Gastroesophageal sphincter (tissue), 4 donors: ENCODE measurements at regions not wholly inside any gene's neighbourhood (a gene's known extent, or its start where the extent isn't known, plus 50 kb on each side); places are given as distances from the start of the nearest gene placed in this dataset.

ENCODE experiments used
- ATAC-seq: fragments of 150-250 bp; one replicate; pipeline ENCODE4 v1.9.1; 2016; ENCODE audit warnings: mild to moderate bottlenecking, moderate library complexity
- H3K27ac ChIP-seq, 4 donors: fragments of 200-600 bp; sonication (generic) in 3 of 4; 1 replicate in 3 of 4; 2 replicates in 1 of 4; pipeline ENCODE4 v1.5.1; 2016 to 2019
- H3K27me3 ChIP-seq: fragments of 200-600 bp; sonication (generic); one replicate; pipeline ENCODE4 v1.5.1; 2019
- H3K36me3 ChIP-seq, 2 donors: fragments of 200-600 bp; sonication (generic); one replicate each; pipeline ENCODE4 v1.5.1; 2019; ENCODE audit warnings: control low read depth in 1 of 2
- H3K4me1 ChIP-seq, 3 donors: fragments of 200-600 bp; sonication (generic); 1 replicate in 2 of 3; 2 replicates in 1 of 3; pipeline ENCODE4 v1.5.1; 2016 to 2019; ENCODE audit warnings: control low read depth in 2 of 3
- H3K4me3 ChIP-seq, 2 donors: fragments of 200-600 bp; sonication (generic); one replicate each; pipeline ENCODE4 v1.5.1; 2019; ENCODE audit warnings: mild to moderate bottlenecking in 1 of 2, moderate library complexity in 1 of 2
- H3K9me3 ChIP-seq, 3 donors: fragments of 200-600 bp; sonication (generic); one replicate each; pipeline ENCODE4 v1.5.1; 2017 to 2019; ENCODE audit warnings: control low read depth in 2 of 3
- EP300 ChIP-seq: sonication (generic); formaldehyde crosslinking; IDR thresholded peaks from one replicate; pipeline ENCODE4 v1.6.1; 2017; ENCODE audit warnings: antibody characterized with exemption, mild to moderate bottlenecking
- POLR2A ChIP-seq, 2 donors: fragments of 450-650 bp; IDR thresholded peaks; one replicate each; pipeline ENCODE4 v1.6.1; 2017; ENCODE audit warnings: antibody characterized with exemption in 2 of 2, mild to moderate bottlenecking in 2 of 2, moderate library complexity in 1 of 2
- POLR2AphosphoS5 ChIP-seq: sonication (generic); formaldehyde crosslinking; IDR thresholded peaks from one replicate; pipeline ENCODE4 v1.6.1; 2017; ENCODE audit warnings: antibody characterized with exemption
- WGBS, 2 donors: methylation state at CpG; one replicate each; pipeline ENCODE4 v1.1.5; 2018; ENCODE audit warnings: low coverage in 1 of 2; 5-methylcytosine and 5-hydroxymethylcytosine counted together
- TF ChIP-seq, protein P1 (sequence below), 4 experiments: fragments of 200-600 bp in 2 of 4; fragments of 450-650 bp in 2 of 4; sonication (generic) in 1 of 4; IDR thresholded peaks; one replicate each; pipeline ENCODE4 v1.5.1; 2017 to 2019; ENCODE audit warnings: antibody characterized with exemption in 4 of 4, mild to moderate bottlenecking in 2 of 4, moderate library complexity in 2 of 4

GRCh38 chr6:76639941-76640340 is 567.5 kb upstream of the IMPG1 start:
- H3K27ac ChIP-seq, result no peak overlapping the region

DNA sequence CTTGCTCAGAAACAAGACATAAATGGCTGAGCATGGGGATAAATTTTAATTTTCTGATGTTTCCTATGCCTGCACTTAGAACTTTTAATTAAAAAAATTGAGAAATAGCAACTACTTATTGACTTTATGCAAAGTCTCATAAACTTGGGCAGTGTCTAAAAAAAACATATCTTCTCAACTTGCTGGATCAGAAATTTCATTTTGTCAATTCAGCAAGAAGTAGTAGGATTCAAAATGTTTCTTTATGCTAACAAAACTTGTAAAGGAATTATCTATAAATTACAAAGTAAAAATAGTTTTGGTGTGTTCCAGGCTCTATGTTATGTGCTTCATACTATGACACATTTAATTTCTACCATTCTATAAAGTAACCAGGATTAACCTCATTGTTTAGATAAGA is 562.2 kb upstream of the IMPG1 start:
- H3K36me3 ChIP-seq, result no peaks in the 10 kb centered on the region
- H3K27ac ChIP-seq, result no peak overlapping the region
- H3K4me3 ChIP-seq, result no peak overlapping the region
- H3K27me3 ChIP-seq, result no peaks in the 10 kb centered on the region
- TF ChIP-seq POLR2AphosphoS5 (no peak), POLR2A (IDR thresholded peaks at IDR 0.05) (no peak), EP300 (no peak)
- TF ChIP-seq, protein P1, sequence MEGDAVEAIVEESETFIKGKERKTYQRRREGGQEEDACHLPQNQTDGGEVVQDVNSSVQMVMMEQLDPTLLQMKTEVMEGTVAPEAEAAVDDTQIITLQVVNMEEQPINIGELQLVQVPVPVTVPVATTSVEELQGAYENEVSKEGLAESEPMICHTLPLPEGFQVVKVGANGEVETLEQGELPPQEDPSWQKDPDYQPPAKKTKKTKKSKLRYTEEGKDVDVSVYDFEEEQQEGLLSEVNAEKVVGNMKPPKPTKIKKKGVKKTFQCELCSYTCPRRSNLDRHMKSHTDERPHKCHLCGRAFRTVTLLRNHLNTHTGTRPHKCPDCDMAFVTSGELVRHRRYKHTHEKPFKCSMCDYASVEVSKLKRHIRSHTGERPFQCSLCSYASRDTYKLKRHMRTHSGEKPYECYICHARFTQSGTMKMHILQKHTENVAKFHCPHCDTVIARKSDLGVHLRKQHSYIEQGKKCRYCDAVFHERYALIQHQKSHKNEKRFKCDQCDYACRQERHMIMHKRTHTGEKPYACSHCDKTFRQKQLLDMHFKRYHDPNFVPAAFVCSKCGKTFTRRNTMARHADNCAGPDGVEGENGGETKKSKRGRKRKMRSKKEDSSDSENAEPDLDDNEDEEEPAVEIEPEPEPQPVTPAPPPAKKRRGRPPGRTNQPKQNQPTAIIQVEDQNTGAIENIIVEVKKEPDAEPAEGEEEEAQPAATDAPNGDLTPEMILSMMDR (IDR thresholded peaks at IDR 0.05), result no peak
- no peaks in the 10 kb centered on the region for H3K4me1 ChIP-seq
- H3K9me3 ChIP-seq, result peaks cover 0 to 9% (median 0%) of the 10 kb centered on the region in 3 donors
- no peak for ATAC-seq

More at GRCh38 chr6:76639941-76640340, 567.5 kb upstream of the IMPG1 start:
- Histone ChIP-seq H3K4me3 (no peak overlapping the region), H3K36me3 (no peaks in the 10 kb centered on the region), H3K27me3 (no peaks in the 10 kb centered on the region), H3K4me1 (no peaks in the 10 kb centered on the region), H3K9me3 (no peaks in the 10 kb centered on the region)
- ATAC-seq, result no peak
- TF ChIP-seq EP300 (no peak), POLR2AphosphoS5 (no peak), POLR2A (IDR thresholded peaks at IDR 0.05) (no peak)
- TF ChIP-seq, protein P1 (IDR thresholded peaks at IDR 0.05), result no peak
- WGBS, 2 donors, result 67% methylated on average over 1 of the region's 1 CpG; no CpG with 5 or more reads in 1 of the 2 donors

DNA sequence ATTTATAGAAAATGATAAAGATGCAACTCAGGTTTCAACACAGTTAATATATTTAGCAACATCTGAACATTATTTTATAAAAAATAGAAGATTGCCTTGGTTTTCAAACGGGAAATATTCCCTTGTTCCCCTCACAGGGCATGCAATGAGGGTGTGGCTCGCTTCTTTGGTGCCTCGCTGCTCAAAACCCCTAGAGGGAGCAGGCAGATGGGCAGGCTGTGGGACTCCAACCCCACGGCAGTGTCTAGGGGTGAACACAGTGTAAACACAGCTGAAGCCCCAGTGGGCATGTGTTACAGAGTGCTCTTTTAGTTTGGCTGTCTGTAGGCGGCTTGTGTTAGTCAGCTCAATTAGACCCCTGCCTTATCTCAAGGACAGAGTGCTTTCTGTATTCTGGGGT is 560.8 kb upstream of the IMPG1 start:
- H3K27me3 ChIP-seq, result no peaks in the 10 kb centered on the region
- H3K4me1 ChIP-seq, result no peaks in the 10 kb centered on the region
- WGBS, 2 donors, result 49 to 55% methylated on average over 5 of the region's 5 CpGs
- no peak overlapping the region for H3K27ac ChIP-seq
- ATAC-seq, result no peak
- H3K9me3 ChIP-seq, result peaks cover 0 to 17% (median 0%) of the 10 kb centered on the region in 3 donors
- no peak overlapping the region for H3K4me3 ChIP-seq
- no peaks in the 10 kb centered on the region for H3K36me3 ChIP-seq
- TF ChIP-seq EP300, result no peak
- TF ChIP-seq POLR2A (IDR thresholded peaks at IDR 0.05), result no peak
- TF ChIP-seq POLR2AphosphoS5, result no peak
- TF ChIP-seq, protein P1 (IDR thresholded peaks at IDR 0.05), result no peak

- Histone ChIP-seq H3K36me3 (no peaks in the 10 kb centered on the region), H3K4me1 (no peaks in the 10 kb centered on the region), H3K27me3 (no peaks in the 10 kb centered on the region), H3K4me3 (no peak overlapping the region), H3K27ac (no peak overlapping the region), H3K9me3 (peaks cover 0 to 17% (median 0%) of the 10 kb centered on the region in 3 donors)
- ATAC-seq, result no peak
- 88% methylated on average over 2 to 5 of the region's 9 CpGs for WGBS, 2 donors
- TF ChIP-seq POLR2A (IDR thresholded peaks at IDR 0.05) (no peak), POLR2AphosphoS5 (no peak), EP300 (no peak)
- TF ChIP-seq, protein P1 (IDR thresholded peaks at IDR 0.05), result no peak
Observed at GRCh38 chr6:76631622-76632021, 559.2 kb upstream of the IMPG1 start.

DNA sequence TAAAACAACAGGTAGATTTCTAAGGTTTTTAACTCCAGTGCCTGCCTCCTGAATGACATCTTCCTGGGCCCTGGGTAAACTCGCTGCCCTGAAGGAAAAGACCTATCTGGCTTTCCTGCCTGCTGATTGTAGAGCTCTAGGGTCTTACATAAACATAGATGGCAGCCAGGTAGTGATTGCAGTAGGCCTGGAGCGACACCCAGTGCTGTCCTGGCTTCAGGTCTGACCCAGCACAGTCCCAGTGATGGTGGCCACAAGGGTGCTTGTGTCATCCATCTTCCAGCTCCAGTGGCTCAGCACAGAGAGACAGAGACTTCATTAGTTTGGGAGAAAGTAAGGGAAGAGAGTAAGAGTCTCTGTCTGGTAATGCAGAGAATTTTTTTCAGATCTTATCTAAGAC is 542.9 kb upstream of the IMPG1 start:
- 69% methylated on average over 2 of the region's 2 CpGs; no CpG with 5 or more reads in 1 of the 2 donors for WGBS, 2 donors
- Histone ChIP-seq H3K9me3 (no peaks in the 10 kb centered on the region), H3K27ac (no peak overlapping the region), H3K4me1 (no peaks in the 10 kb centered on the region), H3K36me3 (no peaks in the 10 kb centered on the region), H3K4me3 (no peak overlapping the region), H3K27me3 (no peaks in the 10 kb centered on the region)
- ATAC-seq, result no peak
- no peak for TF ChIP-seq POLR2A (IDR thresholded peaks at IDR 0.05)
- TF ChIP-seq POLR2AphosphoS5, result no peak
- TF ChIP-seq, protein P1 (IDR thresholded peaks at IDR 0.05), result no peak
- TF ChIP-seq EP300, result no peak
